ENCODE measurements at regions not wholly inside any gene's neighbourhood (a gene's known extent, or its start where the extent isn't known, plus 50 kb on each side); places are given as distances from the start of the nearest gene placed in this dataset.
A peak's percentile ranks its signal among the peaks of the same experiment; 100 is the strongest.

GRCh38 chrX:96311366-96311765 lies 373.3 kb upstream of the DIAPH2 start:
- no peak for DNase-seq

- no peak for DNase-seq
Measured at GRCh38 chrX:96314985-96315384, 369.7 kb upstream of the DIAPH2 start.

DNA sequence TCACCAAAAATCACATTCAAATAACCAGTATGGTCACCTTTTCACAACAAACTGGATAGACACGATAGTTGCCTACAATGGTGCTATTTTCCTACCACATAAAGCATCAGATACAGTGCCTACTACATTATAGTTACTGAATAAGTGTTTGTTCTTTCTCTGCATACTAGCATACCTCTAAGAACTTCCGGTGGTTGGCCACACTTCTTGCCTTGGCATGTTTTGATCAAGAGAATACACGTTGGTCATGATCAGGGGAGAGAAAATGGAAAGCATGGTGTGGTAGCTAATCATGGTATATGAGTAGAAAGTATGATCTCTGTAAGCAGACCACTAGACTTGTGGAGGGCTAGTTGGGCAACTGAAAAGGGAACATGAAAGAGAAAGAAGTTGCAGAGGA lies 322.8 kb upstream of the DIAPH2 start:
- DNase-seq, result no peak

DNA sequence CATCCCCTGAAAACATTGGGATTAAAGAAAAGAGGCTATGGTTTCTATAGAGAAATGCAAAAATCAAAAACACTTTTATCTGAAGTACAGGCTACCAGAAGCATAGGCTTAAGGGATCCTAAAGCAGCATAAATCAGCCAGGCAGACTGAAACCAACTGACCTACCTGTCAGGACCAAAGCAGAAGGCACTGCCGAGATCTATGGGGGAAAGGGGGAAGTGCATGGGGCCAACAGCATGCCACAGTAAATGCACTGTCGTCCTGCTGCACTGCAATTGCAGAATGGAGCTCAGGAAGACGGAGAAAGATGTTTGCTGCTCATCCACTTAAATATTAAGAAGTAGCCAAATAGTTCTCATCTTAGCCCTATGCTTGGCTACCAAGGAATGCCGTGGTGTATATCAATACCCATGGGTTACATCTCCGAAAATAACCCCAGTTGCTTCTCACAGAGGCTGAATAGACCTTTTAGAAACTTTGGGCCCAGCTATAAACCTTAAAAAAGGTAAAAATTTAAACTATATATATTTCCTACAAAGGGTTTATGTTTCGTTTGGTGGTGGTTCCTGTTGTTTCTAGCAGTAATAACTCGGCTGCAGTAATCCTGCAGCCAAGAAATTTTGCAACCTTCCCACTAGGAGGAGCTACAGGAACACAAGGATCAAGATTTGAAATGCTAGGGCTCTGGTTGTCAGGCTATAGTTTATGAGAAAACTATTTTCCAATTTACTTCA lies 312.2 kb upstream of the DIAPH2 start:
- DNase-seq, result peak in 2 of 3 experiments; percentile 19 to 67

- DNase-seq, result no peak
Measured at GRCh38 chrX:96373047-96373355, 311.6 kb upstream of the DIAPH2 start.

DNA sequence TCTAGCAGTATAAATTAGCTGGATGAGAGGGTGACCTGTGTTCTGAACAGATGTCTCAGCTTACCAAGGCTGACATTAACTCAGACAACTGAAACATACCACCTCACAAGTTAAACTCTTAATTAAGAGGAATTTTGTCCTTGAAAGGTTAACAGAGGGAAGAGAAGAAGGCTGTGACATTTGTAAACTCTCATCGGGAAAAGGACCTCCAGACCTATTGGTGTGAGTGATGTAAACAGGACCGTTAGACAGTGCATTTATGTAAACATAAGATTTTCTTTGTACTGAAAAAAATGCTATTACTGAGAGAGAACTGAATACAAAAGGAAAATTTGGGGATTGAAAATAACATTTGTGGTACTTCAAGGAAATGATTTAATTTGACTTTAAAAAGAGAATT lies 308.4 kb upstream of the DIAPH2 start:
- no peak for DNase-seq

DNA sequence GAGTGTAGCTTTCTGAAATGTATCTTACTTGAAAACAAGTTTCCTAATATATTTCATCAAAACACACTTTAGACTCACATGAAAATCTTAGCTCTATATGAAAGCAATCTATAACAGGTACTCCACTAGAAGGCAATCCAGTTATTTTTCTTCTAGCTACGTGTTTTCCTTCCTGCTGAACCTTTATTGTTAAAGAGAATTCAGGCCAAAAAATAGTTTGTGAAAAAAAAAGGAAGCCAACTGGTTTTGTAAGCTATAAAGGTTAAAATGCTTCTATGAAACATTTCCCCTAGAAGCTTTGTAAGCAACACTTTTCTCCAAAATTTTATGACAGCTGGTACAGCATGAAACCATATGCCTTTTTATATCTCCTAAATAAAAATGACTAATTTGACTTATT lies 304.7 kb upstream of the DIAPH2 start:
- no peak for DNase-seq

DNA sequence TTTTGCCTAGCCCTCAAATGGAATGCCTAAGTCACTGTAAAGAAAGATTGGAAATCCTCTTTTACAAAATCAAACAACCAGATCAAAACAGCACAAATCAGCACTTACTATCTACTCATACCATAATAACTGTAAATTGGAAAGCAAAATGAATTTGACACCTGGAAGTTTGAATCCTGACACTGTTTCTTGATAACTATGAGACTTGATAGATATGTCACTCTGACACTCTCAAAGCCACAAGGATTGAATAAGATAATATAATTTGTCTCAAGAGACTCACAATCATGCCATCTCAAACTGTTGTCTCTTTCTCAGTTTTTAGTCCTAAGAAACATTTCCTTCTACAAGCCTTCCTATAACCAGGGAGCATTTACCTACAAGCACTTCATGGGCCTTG lies 302.6 kb upstream of the DIAPH2 start:
- no peak for DNase-seq

DNA sequence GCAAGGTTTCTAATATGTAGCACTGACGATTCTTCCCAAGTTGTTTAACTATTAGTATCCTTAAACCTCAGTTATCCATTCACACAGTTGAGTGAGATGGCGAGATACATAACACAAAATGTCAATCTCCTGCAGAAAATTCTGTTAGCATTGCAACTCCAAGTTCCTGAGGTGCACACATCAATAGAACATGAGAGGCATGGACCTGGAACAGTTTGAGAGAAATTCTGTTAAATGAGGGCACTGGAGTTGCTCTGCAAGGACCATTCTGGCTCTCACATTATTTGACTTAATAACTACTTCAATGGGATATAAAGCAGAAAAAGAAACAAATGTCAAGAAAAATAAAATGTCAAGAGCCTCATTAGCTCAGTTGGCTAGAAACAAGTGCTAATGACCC lies 301.2 kb upstream of the DIAPH2 start:
- no peak for DNase-seq

- no peak for DNase-seq
Measured at GRCh38 chrX:96386325-96386724, 298.3 kb upstream of the DIAPH2 start.

DNA sequence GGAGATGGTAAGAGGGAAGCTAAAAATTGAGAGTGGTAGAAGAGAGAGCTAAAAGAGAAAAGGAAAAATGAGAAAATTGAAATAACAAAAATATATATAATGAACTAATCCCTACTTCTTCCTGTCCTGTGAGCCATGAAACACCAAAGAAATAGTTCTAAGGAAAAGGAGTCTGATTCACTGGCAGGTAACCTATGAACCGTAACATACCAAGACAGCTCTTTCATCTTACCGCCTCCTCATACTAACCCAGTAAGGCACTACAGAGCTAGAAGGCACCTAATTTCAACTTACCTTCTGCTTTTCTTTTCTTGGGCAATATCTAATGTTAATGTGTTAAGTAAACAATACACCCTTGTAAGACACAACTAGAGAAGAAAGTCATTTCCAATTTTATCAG lies 297.7 kb upstream of the DIAPH2 start:
- DNase-seq, result no peak

- DNase-seq, result no peak
Measured at GRCh38 chrX:96387801-96388200, 296.8 kb upstream of the DIAPH2 start.

DNA sequence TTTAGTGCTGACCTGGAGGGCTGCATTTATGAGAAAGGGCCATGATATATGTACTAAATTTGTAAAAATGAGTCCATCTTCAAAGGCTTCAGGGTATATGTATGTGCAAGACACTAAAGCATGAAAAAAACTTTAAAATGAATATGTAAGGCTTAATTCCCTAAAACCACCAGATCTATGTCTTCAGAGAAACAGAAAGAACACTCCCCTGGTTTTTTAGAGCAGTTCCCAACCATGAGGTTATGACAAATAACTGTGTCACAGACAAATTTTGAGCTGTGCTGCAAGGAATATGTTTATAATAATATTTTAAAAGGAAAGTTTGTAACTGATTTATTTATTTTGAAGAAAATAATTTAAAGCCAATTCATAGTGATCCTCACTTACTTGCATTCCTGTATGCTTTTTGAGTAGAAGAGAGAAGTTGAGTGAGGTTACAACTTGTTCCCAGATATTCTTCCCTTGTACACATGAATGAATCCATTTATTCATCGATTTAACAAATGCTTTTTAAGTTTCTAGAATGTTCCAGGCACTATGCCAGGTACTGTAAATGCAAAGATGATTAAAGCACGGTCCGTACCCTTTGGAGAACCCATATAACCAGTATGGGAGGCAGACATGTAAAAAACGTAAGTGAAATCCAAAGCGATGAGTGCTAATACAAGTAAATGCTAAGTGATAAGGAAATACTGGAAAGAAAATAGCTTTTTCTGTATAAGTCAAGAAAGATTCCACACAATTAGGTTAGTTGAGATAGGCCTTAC lies 295.2 kb upstream of the DIAPH2 start:
- DNase-seq, result no peak

- no peak for DNase-seq
Measured at GRCh38 chrX:96394598-96394997, 290.0 kb upstream of the DIAPH2 start.

- peak in 1 of 3 experiments; percentile 18 for DNase-seq
Measured at GRCh38 chrX:96403446-96403845, 281.2 kb upstream of the DIAPH2 start.

GRCh38 chrX:96405842-96406241 lies 278.8 kb upstream of the DIAPH2 start:
- no peak for DNase-seq

DNA sequence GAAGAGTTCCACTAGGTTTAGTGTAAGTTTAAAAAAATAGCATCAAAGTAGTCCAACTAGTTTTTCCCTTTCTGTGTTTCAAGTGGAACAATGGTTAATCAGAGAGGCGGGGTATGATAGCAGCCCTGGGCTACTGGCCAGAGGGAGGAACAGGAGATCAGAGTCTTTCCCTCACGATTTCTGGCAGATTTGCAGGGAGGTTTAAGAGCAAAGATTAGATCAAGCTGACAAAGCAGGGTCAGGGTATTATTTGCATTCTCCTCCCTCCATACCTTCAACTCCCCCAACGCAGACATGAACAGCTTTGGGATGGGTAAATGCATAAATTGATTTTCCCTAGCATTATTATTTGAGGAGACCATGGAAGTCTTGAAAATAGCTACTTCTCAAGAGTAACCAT lies 277.6 kb upstream of the DIAPH2 start:
- no peak for DNase-seq

- DNase-seq, result no peak
Measured at GRCh38 chrX:96407501-96407900, 277.1 kb upstream of the DIAPH2 start.

GRCh38 chrX:96407981-96408380 lies 276.7 kb upstream of the DIAPH2 start:
- no peak for DNase-seq

DNA sequence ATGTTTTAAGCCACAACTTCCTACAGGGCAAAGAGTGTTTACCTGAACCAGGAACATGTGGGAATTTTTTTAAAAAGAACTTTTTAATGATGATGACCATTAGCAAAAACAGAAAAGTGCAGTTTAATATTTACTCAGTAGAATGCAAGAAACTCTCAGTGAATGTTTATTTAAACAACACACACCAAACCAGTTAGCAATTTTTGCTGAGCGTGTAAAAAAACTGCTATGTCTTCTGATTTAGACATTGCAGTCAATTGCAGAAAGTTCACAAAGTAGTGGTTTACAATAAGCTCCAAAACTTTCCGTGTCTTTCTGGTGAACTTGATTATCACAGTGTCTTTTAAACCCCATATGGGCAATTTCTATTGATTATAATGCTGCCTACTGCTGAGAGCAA lies 273.7 kb upstream of the DIAPH2 start:
- DNase-seq, result no peak

DNA sequence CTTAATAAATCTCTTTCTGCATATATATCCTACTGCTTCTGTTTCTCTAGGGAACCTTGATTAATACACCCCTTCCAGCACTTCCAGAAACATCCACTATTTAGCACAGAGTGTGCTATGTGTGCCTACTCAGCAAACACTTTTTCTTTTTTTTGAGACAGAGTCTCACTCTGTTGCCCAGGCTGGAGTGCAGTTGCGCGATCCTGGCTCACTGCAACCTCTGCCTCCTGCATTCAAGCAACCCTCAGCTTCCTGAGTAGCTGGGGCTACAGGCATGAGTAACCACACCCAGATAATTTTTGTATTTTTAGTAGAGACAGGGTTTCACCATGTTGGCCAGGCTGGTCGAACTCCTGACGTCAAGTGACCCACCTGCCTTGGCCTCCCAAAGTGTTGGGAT lies 266.9 kb upstream of the DIAPH2 start:
- no peak for DNase-seq

- DNase-seq, result no peak
Measured at GRCh38 chrX:96424007-96424406, 260.6 kb upstream of the DIAPH2 start.

- no peak for DNase-seq
Measured at GRCh38 chrX:96425200-96425599, 259.4 kb upstream of the DIAPH2 start.

DNA sequence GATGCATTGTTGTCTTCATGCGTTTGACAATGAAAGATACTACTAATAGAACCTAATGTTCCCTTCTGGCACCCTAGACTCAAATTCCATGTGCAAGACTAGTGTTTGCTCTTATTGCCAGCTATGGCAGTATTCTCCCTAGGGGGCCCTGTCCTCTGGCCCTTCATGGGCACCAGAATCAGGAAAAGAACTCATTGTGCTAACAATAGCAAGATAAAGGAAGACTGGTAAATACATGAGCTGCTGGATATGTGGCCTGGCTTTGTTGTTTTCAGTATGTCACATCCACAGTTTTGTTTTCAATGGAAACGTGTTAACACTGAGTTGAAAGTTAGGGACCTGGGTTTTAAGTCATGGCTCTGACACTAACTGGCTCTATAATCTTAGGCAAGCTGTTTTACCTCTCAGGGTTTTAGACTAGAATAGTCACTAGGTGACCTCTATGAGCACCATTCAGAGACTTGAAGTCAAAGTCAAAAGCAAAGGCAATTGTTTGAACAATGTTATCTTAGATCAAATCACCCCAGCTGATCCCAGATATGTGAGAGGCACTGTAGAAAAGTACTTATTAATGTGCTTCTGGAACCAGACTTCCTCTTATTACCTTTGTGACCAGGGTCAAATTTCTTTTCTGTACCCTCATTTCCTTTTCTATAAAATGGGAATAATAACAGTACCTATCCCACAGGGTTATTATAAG lies 253.7 kb upstream of the DIAPH2 start:
- DNase-seq, result no peak

Data from NCI-H1417 (cell line).